ENCODE measurements at regions not wholly inside any gene's neighbourhood (a gene's known extent, or its start where the extent isn't known, plus 50 kb on each side); places are given as distances from the start of the nearest gene placed in this dataset.

- no peaks in the 10 kb centered on the region for H3K9me3 ChIP-seq (replicated peaks; ENCODE audit: insufficient read depth, low read length)
- H2AFZ ChIP-seq (ENCODE audit: low read length) = no peak overlapping the region
- H4K20me1 ChIP-seq (ENCODE audit: insufficient read depth, low read length) = no peaks in the 10 kb centered on the region
- TF ChIP-seq EZH2 (optimal IDR thresholded peaks at IDR 0.05; ENCODE audit: low read depth, low read length) (no peak), EZH2phosphoT487 (IDR thresholded peaks at IDR 0.05; ENCODE audit: low read length) (no peak), CTCF (IDR thresholded peaks at IDR 0.05; ENCODE audit: low read length) (no peak)
- no peak overlapping the region for H3K27ac ChIP-seq (ENCODE audit: low read length)
- no peak overlapping the region for H3K4me2 ChIP-seq (ENCODE audit: low read depth, low read length)
- H3K4me3 ChIP-seq (ENCODE audit: low read length) = no peak overlapping the region
- H3F3A ChIP-seq (ENCODE audit: insufficient read depth, low read length) = no peaks in the 10 kb centered on the region
- no peak for DNase-seq
- H3K27me3 ChIP-seq (replicated peaks; ENCODE audit: insufficient read depth, low read length) = no peaks in the 10 kb centered on the region
- no peaks in the 10 kb centered on the region for H3K9me2 ChIP-seq (replicated peaks; ENCODE audit: insufficient read depth, low read length)
- H3K9ac ChIP-seq (ENCODE audit: low read length) = no peak overlapping the region
- no peaks in the 10 kb centered on the region for H3K4me1 ChIP-seq (ENCODE audit: low read length)
- no peaks in the 10 kb centered on the region for H3K36me3 ChIP-seq (replicated peaks; ENCODE audit: insufficient read depth, low read length)
- H3K79me2 ChIP-seq (ENCODE audit: low read length) = no peaks in the 10 kb centered on the region
Observed at GRCh38 chr13:64020126-64020525, 2604.5 kb upstream of the PCDH20 start.

- Histone ChIP-seq H4K20me1 (ENCODE audit: insufficient read depth, low read length) (no peaks in the 10 kb centered on the region), H3K36me3 (replicated peaks; ENCODE audit: insufficient read depth, low read length) (no peaks in the 10 kb centered on the region), H3K27ac (ENCODE audit: low read length) (no peak overlapping the region), H3K4me3 (ENCODE audit: low read length) (no peak overlapping the region), H3K79me2 (ENCODE audit: low read length) (no peaks in the 10 kb centered on the region), H3F3A (ENCODE audit: insufficient read depth, low read length) (no peaks in the 10 kb centered on the region), H3K9ac (ENCODE audit: low read length) (no peak overlapping the region), H2AFZ (ENCODE audit: low read length) (no peak overlapping the region), H3K9me2 (replicated peaks; ENCODE audit: insufficient read depth, low read length) (no peaks in the 10 kb centered on the region), H3K4me1 (ENCODE audit: low read length) (no peaks in the 10 kb centered on the region), H3K9me3 (replicated peaks; ENCODE audit: insufficient read depth, low read length) (no peaks in the 10 kb centered on the region), H3K4me2 (ENCODE audit: low read depth, low read length) (no peak overlapping the region), H3K27me3 (replicated peaks; ENCODE audit: insufficient read depth, low read length) (no peaks in the 10 kb centered on the region)
- DNase-seq = no peak
- TF ChIP-seq EZH2 (optimal IDR thresholded peaks at IDR 0.05; ENCODE audit: low read depth, low read length) (no peak), CTCF (IDR thresholded peaks at IDR 0.05; ENCODE audit: low read length) (no peak), EZH2phosphoT487 (IDR thresholded peaks at IDR 0.05; ENCODE audit: low read length) (no peak)
Observed at GRCh38 chr13:64007339-64007738, 2591.7 kb upstream of the PCDH20 start.

DNA sequence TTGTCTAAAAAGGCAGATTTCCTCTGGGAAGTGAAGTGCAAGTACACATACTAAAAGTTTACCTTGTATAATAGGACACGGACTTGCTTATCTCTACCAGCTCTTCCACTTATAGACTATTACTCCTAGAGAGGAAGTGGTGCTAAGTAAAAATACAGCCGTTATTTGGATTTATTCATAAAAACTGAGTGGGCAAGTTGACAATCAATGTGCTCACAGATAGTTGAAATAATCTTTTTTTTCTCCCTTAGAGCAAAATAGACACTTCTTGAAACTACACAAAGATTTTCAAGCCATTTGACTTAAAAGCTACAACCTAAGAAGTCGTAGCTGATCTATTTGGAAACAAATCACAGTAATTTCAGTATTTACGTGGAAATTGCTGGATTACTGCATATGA, 2584.7 kb upstream of the PCDH20 start:
- no peak for DNase-seq
- no peaks in the 10 kb centered on the region for H3K79me2 ChIP-seq (ENCODE audit: low read length)
- H3K9me2 ChIP-seq (replicated peaks; ENCODE audit: insufficient read depth, low read length) = no peaks in the 10 kb centered on the region
- TF ChIP-seq EZH2phosphoT487 (IDR thresholded peaks at IDR 0.05; ENCODE audit: low read length) (no peak), CTCF (IDR thresholded peaks at IDR 0.05; ENCODE audit: low read length) (no peak), EZH2 (optimal IDR thresholded peaks at IDR 0.05; ENCODE audit: low read depth, low read length) (no peak)
- H3K9ac ChIP-seq (ENCODE audit: low read length) = no peak overlapping the region
- H3K27ac ChIP-seq (ENCODE audit: low read length) = no peak overlapping the region
- H3K27me3 ChIP-seq (replicated peaks; ENCODE audit: insufficient read depth, low read length) = no peaks in the 10 kb centered on the region
- H3F3A ChIP-seq (ENCODE audit: insufficient read depth, low read length) = no peaks in the 10 kb centered on the region
- no peak overlapping the region for H2AFZ ChIP-seq (ENCODE audit: low read length)
- H3K9me3 ChIP-seq (replicated peaks; ENCODE audit: insufficient read depth, low read length) = no peaks in the 10 kb centered on the region
- H3K4me3 ChIP-seq (ENCODE audit: low read length) = no peak overlapping the region
- H3K4me2 ChIP-seq (ENCODE audit: low read depth, low read length) = no peak overlapping the region
- H3K4me1 ChIP-seq (ENCODE audit: low read length) = no peaks in the 10 kb centered on the region
- no peaks in the 10 kb centered on the region for H4K20me1 ChIP-seq (ENCODE audit: insufficient read depth, low read length)
- H3K36me3 ChIP-seq (replicated peaks; ENCODE audit: insufficient read depth, low read length) = no peaks in the 10 kb centered on the region

All from MM.1S (cell line).